Liver (tissue), 3 donors: ENCODE measurements at regions not wholly inside any gene's neighbourhood (a gene's known extent, or its start where the extent isn't known, plus 50 kb on each side); places are given as distances from the start of the nearest gene placed in this dataset.

Experiments used
- ATF3 ChIP-seq: IDR thresholded peaks from 2 replicates; pipeline ENCODE4 v1.6.1; 2016; ENCODE audit warnings: antibody characterized with exemption
- CTCF ChIP-seq: fragments of 150-350 bp; IDR thresholded peaks from 2 replicates; pipeline ENCODE4 v1.5.1; 2017; ENCODE audit warnings: improper control_type of control experiment, low read depth, low read length; ENCODE audit not compliant: missing input control
- MAX ChIP-seq: IDR thresholded peaks from 2 replicates; pipeline ENCODE4 v1.6.1; 2016; ENCODE audit warnings: antibody characterized with exemption
- RAD21 ChIP-seq, 2 donors: IDR thresholded peaks; 2 replicates each; pipeline ENCODE4 v1.6.1; 2016; ENCODE audit warnings: antibody characterized with exemption in 2 of 2, mild to moderate bottlenecking in 2 of 2
- YY1 ChIP-seq: IDR thresholded peaks from 2 replicates; pipeline ENCODE4 v1.6.1; 2016; ENCODE audit warnings: antibody characterized with exemption, mild to moderate bottlenecking
- donor health status: healthy.
- donor health status: healthy.

- TF ChIP-seq RAD21 (IDR thresholded peaks at IDR 0.05) (no peak), MAX (no peak), CTCF (no peak), YY1 (no peak), ATF3 (no peak)
Observed at GRCh38 chr22:48560836-48561235, 1266.8 kb downstream of the BRD1 start.
